ENCODE measurements at regions not wholly inside any gene's neighbourhood (a gene's known extent, or its start where the extent isn't known, plus 50 kb on each side); places are given as distances from the start of the nearest gene placed in this dataset.

DNA sequence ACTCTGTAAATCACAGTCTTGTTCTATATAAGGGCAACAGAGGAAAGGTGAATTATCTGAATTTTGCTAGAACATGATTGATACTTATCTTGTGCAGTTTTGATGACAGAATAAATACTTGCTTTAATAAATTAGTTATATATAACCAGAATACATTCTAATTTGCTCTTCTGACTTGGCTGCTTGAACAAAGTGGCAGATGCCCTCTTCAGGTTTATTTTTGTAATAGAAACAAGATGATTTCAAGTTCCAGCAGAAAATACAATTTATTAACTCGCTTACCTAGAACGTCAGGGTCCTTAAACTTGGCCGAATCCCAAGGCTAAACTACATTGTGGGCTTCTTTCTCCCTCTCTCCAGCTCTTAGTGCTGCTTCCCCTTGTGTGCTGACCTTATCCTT, 57.6 kb upstream of the SSTR1 start:
- WGBS: 48% methylated on average over 3 of the region's 3 CpGs
- no peak overlapping the region for H3K4me3 ChIP-seq
- TF ChIP-seq POLR2A (IDR thresholded peaks at IDR 0.05) (no peak), EP300 (IDR thresholded peaks at IDR 0.05) (no peak), POLR2AphosphoS5 (IDR thresholded peaks at IDR 0.05) (no peak)
- TF ChIP-seq, protein P1, sequence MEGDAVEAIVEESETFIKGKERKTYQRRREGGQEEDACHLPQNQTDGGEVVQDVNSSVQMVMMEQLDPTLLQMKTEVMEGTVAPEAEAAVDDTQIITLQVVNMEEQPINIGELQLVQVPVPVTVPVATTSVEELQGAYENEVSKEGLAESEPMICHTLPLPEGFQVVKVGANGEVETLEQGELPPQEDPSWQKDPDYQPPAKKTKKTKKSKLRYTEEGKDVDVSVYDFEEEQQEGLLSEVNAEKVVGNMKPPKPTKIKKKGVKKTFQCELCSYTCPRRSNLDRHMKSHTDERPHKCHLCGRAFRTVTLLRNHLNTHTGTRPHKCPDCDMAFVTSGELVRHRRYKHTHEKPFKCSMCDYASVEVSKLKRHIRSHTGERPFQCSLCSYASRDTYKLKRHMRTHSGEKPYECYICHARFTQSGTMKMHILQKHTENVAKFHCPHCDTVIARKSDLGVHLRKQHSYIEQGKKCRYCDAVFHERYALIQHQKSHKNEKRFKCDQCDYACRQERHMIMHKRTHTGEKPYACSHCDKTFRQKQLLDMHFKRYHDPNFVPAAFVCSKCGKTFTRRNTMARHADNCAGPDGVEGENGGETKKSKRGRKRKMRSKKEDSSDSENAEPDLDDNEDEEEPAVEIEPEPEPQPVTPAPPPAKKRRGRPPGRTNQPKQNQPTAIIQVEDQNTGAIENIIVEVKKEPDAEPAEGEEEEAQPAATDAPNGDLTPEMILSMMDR (IDR thresholded peaks at IDR 0.05): no peak
- H3K4me1 ChIP-seq: no peaks in the 10 kb centered on the region
- no peak overlapping the region for H3K27ac ChIP-seq
- H3K27me3 ChIP-seq: no peaks in the 10 kb centered on the region
- no peaks in the 10 kb centered on the region for H3K9me3 ChIP-seq
- DNase-seq (ENCODE audit: low spot score in 2 of 2): no peak
- H3K36me3 ChIP-seq: no peaks in the 10 kb centered on the region
